ENCODE measurements at regions not wholly inside any gene's neighbourhood (a gene's known extent, or its start where the extent isn't known, plus 50 kb on each side); places are given as distances from the start of the nearest gene placed in this dataset.

- H3K9ac ChIP-seq (ENCODE audit: low read length): no peak overlapping the region
- H4K12ac ChIP-seq (ENCODE audit: low read depth, low read length): no peak overlapping the region
- no peak overlapping the region for H2BK120ac ChIP-seq (ENCODE audit: insufficient read depth, low read length, poor library complexity)
- no peak overlapping the region for H4K91ac ChIP-seq (ENCODE audit: low read depth, low read length)
- no peak overlapping the region for H3K18ac ChIP-seq (ENCODE audit: low read length)
- no peaks in the 10 kb centered on the region for H3K79me1 ChIP-seq (ENCODE audit: low read length)
- no peak overlapping the region for H3K14ac ChIP-seq (ENCODE audit: low read length)
- no peak overlapping the region for H3K4me2 ChIP-seq (ENCODE audit: low read length)
- no peaks in the 10 kb centered on the region for H3K27me3 ChIP-seq (ENCODE audit: insufficient read depth, low read length)
- no peak for DNase-seq
- no peak overlapping the region for H3K23ac ChIP-seq (ENCODE audit: low read length)
- no peak overlapping the region for H2AFZ ChIP-seq (ENCODE audit: insufficient read depth, low read length, poor library complexity)
- WGBS (ENCODE audit: extremely low coverage, insufficient coverage, insufficient read length): no CpG with 5 or more reads among the region's 2 CpGs
- no peak overlapping the region for H3K27ac ChIP-seq (ENCODE audit: low read depth, low read length)
- no peak overlapping the region for H3K4ac ChIP-seq (ENCODE audit: low read depth, low read length)
- H2BK12ac ChIP-seq (ENCODE audit: low read length): no peak overlapping the region
- no peaks in the 10 kb centered on the region for H3K36me3 ChIP-seq (ENCODE audit: control insufficient read depth in 1 of 2, insufficient read depth in 2 of 2, low read length in 2 of 2)
- no peaks in the 10 kb centered on the region for H3K79me2 ChIP-seq (ENCODE audit: control insufficient read depth, insufficient read depth, low read length, poor library complexity)
- H4K8ac ChIP-seq (ENCODE audit: low read depth, low read length): no peak overlapping the region
- no peaks in the 10 kb centered on the region for H3K4me1 ChIP-seq (ENCODE audit: control insufficient read depth in 1 of 2, insufficient read depth in 2 of 2, low read length in 2 of 2)
- no peak overlapping the region for H3K4me3 ChIP-seq (ENCODE audit: low read depth, low read length)
- H2AK5ac ChIP-seq (ENCODE audit: low read length): no peak overlapping the region
- H2BK5ac ChIP-seq (ENCODE audit: low read depth, low read length, poor library complexity): no peak overlapping the region
- H3K9me3 ChIP-seq (ENCODE audit: insufficient read depth, low read depth, low read length): peaks cover 5% of the 10 kb centered on the region
Measured at GRCh38 chr19:31504221-31504620, 155.0 kb upstream of the TSHZ3 start.

- Histone ChIP-seq H3K18ac (ENCODE audit: low read length) (no peak overlapping the region), H3K9me3 (ENCODE audit: insufficient read depth, low read depth, low read length) (peaks cover 5% of the 10 kb centered on the region), H3K4me1 (ENCODE audit: control insufficient read depth in 1 of 2, insufficient read depth in 2 of 2, low read length in 2 of 2) (no peaks in the 10 kb centered on the region), H2AFZ (ENCODE audit: insufficient read depth, low read length, poor library complexity) (no peak overlapping the region), H3K79me1 (ENCODE audit: low read length) (no peaks in the 10 kb centered on the region), H3K14ac (ENCODE audit: low read length) (no peak overlapping the region), H3K23ac (ENCODE audit: low read length) (no peak overlapping the region), H3K27ac (ENCODE audit: low read depth, low read length) (no peak overlapping the region), H3K4me3 (ENCODE audit: low read depth, low read length) (no peak overlapping the region), H3K79me2 (ENCODE audit: control insufficient read depth, insufficient read depth, low read length, poor library complexity) (no peaks in the 10 kb centered on the region), H4K91ac (ENCODE audit: low read depth, low read length) (no peak overlapping the region), H3K9ac (ENCODE audit: low read length) (no peak overlapping the region), H2AK5ac (ENCODE audit: low read length) (no peak overlapping the region), H3K4me2 (ENCODE audit: low read length) (no peak overlapping the region), H4K12ac (ENCODE audit: low read depth, low read length) (no peak overlapping the region), H2BK12ac (ENCODE audit: low read length) (no peak overlapping the region), H3K27me3 (ENCODE audit: insufficient read depth, low read length) (no peaks in the 10 kb centered on the region), H3K4ac (ENCODE audit: low read depth, low read length) (no peak overlapping the region), H2BK120ac (ENCODE audit: insufficient read depth, low read length, poor library complexity) (no peak overlapping the region), H4K8ac (ENCODE audit: low read depth, low read length) (no peak overlapping the region), H2BK5ac (ENCODE audit: low read depth, low read length, poor library complexity) (no peak overlapping the region), H3K36me3 (ENCODE audit: control insufficient read depth in 1 of 2, insufficient read depth in 2 of 2, low read length in 2 of 2) (no peaks in the 10 kb centered on the region)
- no peak for DNase-seq
- WGBS (ENCODE audit: extremely low coverage, insufficient coverage, insufficient read length): no CpG with 5 or more reads among the region's 6 CpGs
Measured at GRCh38 chr19:31505596-31505910, 156.3 kb upstream of the TSHZ3 start.

- Histone ChIP-seq H3K27ac (ENCODE audit: low read depth, low read length) (no peak overlapping the region), H2BK120ac (ENCODE audit: insufficient read depth, low read length, poor library complexity) (no peak overlapping the region), H2AFZ (ENCODE audit: insufficient read depth, low read length, poor library complexity) (no peak overlapping the region), H3K9me3 (ENCODE audit: insufficient read depth, low read depth, low read length) (peaks cover 5% of the 10 kb centered on the region), H3K4me3 (ENCODE audit: low read depth, low read length) (no peak overlapping the region), H2BK12ac (ENCODE audit: low read length) (no peak overlapping the region), H3K23ac (ENCODE audit: low read length) (no peak overlapping the region), H3K4ac (ENCODE audit: low read depth, low read length) (no peak overlapping the region), H3K79me2 (ENCODE audit: control insufficient read depth, insufficient read depth, low read length, poor library complexity) (no peaks in the 10 kb centered on the region), H4K8ac (ENCODE audit: low read depth, low read length) (no peak overlapping the region), H2AK5ac (ENCODE audit: low read length) (no peak overlapping the region), H2BK5ac (ENCODE audit: low read depth, low read length, poor library complexity) (no peak overlapping the region), H3K4me2 (ENCODE audit: low read length) (no peak overlapping the region), H3K9ac (ENCODE audit: low read length) (no peak overlapping the region), H3K4me1 (ENCODE audit: control insufficient read depth in 1 of 2, insufficient read depth in 2 of 2, low read length in 2 of 2) (no peaks in the 10 kb centered on the region), H3K36me3 (ENCODE audit: control insufficient read depth in 1 of 2, insufficient read depth in 2 of 2, low read length in 2 of 2) (no peaks in the 10 kb centered on the region), H3K27me3 (ENCODE audit: insufficient read depth, low read length) (no peaks in the 10 kb centered on the region), H3K14ac (ENCODE audit: low read length) (no peak overlapping the region), H4K12ac (ENCODE audit: low read depth, low read length) (no peak overlapping the region), H3K79me1 (ENCODE audit: low read length) (no peaks in the 10 kb centered on the region), H3K18ac (ENCODE audit: low read length) (no peak overlapping the region), H4K91ac (ENCODE audit: low read depth, low read length) (no peak overlapping the region)
- no CpG with 5 or more reads among the region's 8 CpGs for WGBS (ENCODE audit: extremely low coverage, insufficient coverage, insufficient read length)
- DNase-seq: no peak
Measured at GRCh38 chr19:31506102-31506501, 156.9 kb upstream of the TSHZ3 start.

- Histone ChIP-seq H3K79me2 (ENCODE audit: control insufficient read depth, insufficient read depth, low read length, poor library complexity) (no peaks in the 10 kb centered on the region), H3K36me3 (ENCODE audit: control insufficient read depth in 1 of 2, insufficient read depth in 2 of 2, low read length in 2 of 2) (no peaks in the 10 kb centered on the region), H2AK5ac (ENCODE audit: low read length) (no peak overlapping the region), H3K4me2 (ENCODE audit: low read length) (no peak overlapping the region), H2AFZ (ENCODE audit: insufficient read depth, low read length, poor library complexity) (no peak overlapping the region), H4K91ac (ENCODE audit: low read depth, low read length) (no peak overlapping the region), H3K27me3 (ENCODE audit: insufficient read depth, low read length) (no peaks in the 10 kb centered on the region), H3K4me1 (ENCODE audit: control insufficient read depth in 1 of 2, insufficient read depth in 2 of 2, low read length in 2 of 2) (no peaks in the 10 kb centered on the region), H3K23ac (ENCODE audit: low read length) (no peak overlapping the region), H2BK5ac (ENCODE audit: low read depth, low read length, poor library complexity) (no peak overlapping the region), H3K79me1 (ENCODE audit: low read length) (no peaks in the 10 kb centered on the region), H3K27ac (ENCODE audit: low read depth, low read length) (no peak overlapping the region), H3K4me3 (ENCODE audit: low read depth, low read length) (no peak overlapping the region), H3K9me3 (ENCODE audit: insufficient read depth, low read depth, low read length) (peaks cover under 1% of the 10 kb centered on the region), H4K12ac (ENCODE audit: low read depth, low read length) (no peak overlapping the region), H3K9ac (ENCODE audit: low read length) (no peak overlapping the region), H2BK12ac (ENCODE audit: low read length) (no peak overlapping the region), H4K8ac (ENCODE audit: low read depth, low read length) (no peak overlapping the region), H3K4ac (ENCODE audit: low read depth, low read length) (no peak overlapping the region), H3K18ac (ENCODE audit: low read length) (no peak overlapping the region), H3K14ac (ENCODE audit: low read length) (no peak overlapping the region), H2BK120ac (ENCODE audit: insufficient read depth, low read length, poor library complexity) (no peak overlapping the region)
- no CpG with 5 or more reads among the region's 10 CpGs for WGBS (ENCODE audit: extremely low coverage, insufficient coverage, insufficient read length)
- DNase-seq: no peak
Measured at GRCh38 chr19:31510635-31511034, 161.4 kb upstream of the TSHZ3 start.
